Lower leg skin (tissue), 4 donors: ENCODE measurements at regions not wholly inside any gene's neighbourhood (a gene's known extent, or its start where the extent isn't known, plus 50 kb on each side); places are given as distances from the start of the nearest gene placed in this dataset.

Source experiments
- DNase-seq, 2 donors: peaks; one replicate each; pipeline ENCODE4 v3.0.0-alpha.2; 2019; ENCODE audit warnings: low spot score in 2 of 2
- H3K4me3 ChIP-seq: fragments of 200-600 bp; sonication (generic); 2 replicates; pipeline ENCODE4 v1.5.1; 2017; ENCODE audit warnings: mild to moderate bottlenecking, low read depth; ENCODE audit not compliant: poor library complexity, severe bottlenecking
- POLR2A ChIP-seq, 2 donors: fragments of 450-650 bp; IDR thresholded peaks; one replicate each; pipeline ENCODE4 v1.6.1; 2016 to 2017; ENCODE audit warnings: antibody characterized with exemption in 2 of 2, mild to moderate bottlenecking in 1 of 2, moderate library complexity in 1 of 2
- WGBS, 2 donors: methylation state at CpG; one replicate each; pipeline ENCODE4 v1.1.5; 2018; 5-methylcytosine and 5-hydroxymethylcytosine counted together
- intact Hi-C: fragments of 100-400 bp; cut with DNase I; formaldehyde crosslinking; loops from one replicate; pipeline ENCODE4 v1.15.0; 2023; ENCODE audit warnings: low total_unique reads
- TF ChIP-seq, protein P1 (sequence below), 3 donors: fragments of 450-650 bp; IDR thresholded peaks; one replicate each; pipeline ENCODE4 v1.5.1; 2016; ENCODE audit warnings: antibody characterized with exemption in 3 of 3, mild to moderate bottlenecking in 3 of 3, moderate library complexity in 2 of 3

GRCh38 chr11:80625563-80625962 is 1184.7 kb upstream of the TENM4 start:
- intact Hi-C loops: no loop called here
- 45 to 59% methylated on average over 3 of the region's 3 CpGs for WGBS, 2 donors
- no peak for TF ChIP-seq POLR2A (IDR thresholded peaks at IDR 0.05)
- TF ChIP-seq, protein P1, sequence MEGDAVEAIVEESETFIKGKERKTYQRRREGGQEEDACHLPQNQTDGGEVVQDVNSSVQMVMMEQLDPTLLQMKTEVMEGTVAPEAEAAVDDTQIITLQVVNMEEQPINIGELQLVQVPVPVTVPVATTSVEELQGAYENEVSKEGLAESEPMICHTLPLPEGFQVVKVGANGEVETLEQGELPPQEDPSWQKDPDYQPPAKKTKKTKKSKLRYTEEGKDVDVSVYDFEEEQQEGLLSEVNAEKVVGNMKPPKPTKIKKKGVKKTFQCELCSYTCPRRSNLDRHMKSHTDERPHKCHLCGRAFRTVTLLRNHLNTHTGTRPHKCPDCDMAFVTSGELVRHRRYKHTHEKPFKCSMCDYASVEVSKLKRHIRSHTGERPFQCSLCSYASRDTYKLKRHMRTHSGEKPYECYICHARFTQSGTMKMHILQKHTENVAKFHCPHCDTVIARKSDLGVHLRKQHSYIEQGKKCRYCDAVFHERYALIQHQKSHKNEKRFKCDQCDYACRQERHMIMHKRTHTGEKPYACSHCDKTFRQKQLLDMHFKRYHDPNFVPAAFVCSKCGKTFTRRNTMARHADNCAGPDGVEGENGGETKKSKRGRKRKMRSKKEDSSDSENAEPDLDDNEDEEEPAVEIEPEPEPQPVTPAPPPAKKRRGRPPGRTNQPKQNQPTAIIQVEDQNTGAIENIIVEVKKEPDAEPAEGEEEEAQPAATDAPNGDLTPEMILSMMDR (IDR thresholded peaks at IDR 0.05): no peak
- DNase-seq: no peak
- H3K4me3 ChIP-seq: no peak overlapping the region

GRCh38 chr11:80621871-80622270 is 1181.0 kb upstream of the TENM4 start:
- DNase-seq: no peak
- 64 to 73% methylated on average over 3 of the region's 3 CpGs for WGBS, 2 donors
- TF ChIP-seq POLR2A (IDR thresholded peaks at IDR 0.05): no peak
- TF ChIP-seq, protein P1 (IDR thresholded peaks at IDR 0.05): no peak

GRCh38 chr11:80620867-80621266 is 1180.0 kb upstream of the TENM4 start:
- no peak for DNase-seq
- TF ChIP-seq, protein P1 (IDR thresholded peaks at IDR 0.05): no peak
- TF ChIP-seq POLR2A (IDR thresholded peaks at IDR 0.05): no peak
- 86 to 93% methylated on average over 2 of the region's 2 CpGs for WGBS, 2 donors
- intact Hi-C loops: no loop called here
- H3K4me3 ChIP-seq: no peak overlapping the region

More at GRCh38 chr11:80621871-80622270, 1181.0 kb upstream of the TENM4 start:
- H3K4me3 ChIP-seq: no peak overlapping the region
- intact Hi-C loops: no loop called here

GRCh38 chr11:80617156-80617555 is 1176.3 kb upstream of the TENM4 start:
- intact Hi-C loops: no loop called here
- 80 to 89% methylated on average over 1 of the region's 1 CpG for WGBS, 2 donors
- no peak for TF ChIP-seq POLR2A (IDR thresholded peaks at IDR 0.05)
- TF ChIP-seq, protein P1 (IDR thresholded peaks at IDR 0.05): no peak
- DNase-seq: no peak
- H3K4me3 ChIP-seq: no peak overlapping the region

GRCh38 chr11:80616070-80616800 is 1175.4 kb upstream of the TENM4 start:
- H3K4me3 ChIP-seq: no peak overlapping the region
- DNase-seq: no peak
- intact Hi-C loops: no loop called here
- TF ChIP-seq POLR2A (IDR thresholded peaks at IDR 0.05): no peak
- TF ChIP-seq, protein P1 (IDR thresholded peaks at IDR 0.05): no peak
- 62 to 75% methylated on average over 4 of the region's 4 CpGs for WGBS, 2 donors

GRCh38 chr11:80613655-80614054 is 1172.8 kb upstream of the TENM4 start:
- DNase-seq: no peak
- 37 to 40% methylated on average over 2 of the region's 2 CpGs for WGBS, 2 donors
- H3K4me3 ChIP-seq: no peak overlapping the region
- intact Hi-C loops: no loop called here
- TF ChIP-seq, protein P1 (IDR thresholded peaks at IDR 0.05): no peak
- TF ChIP-seq POLR2A (IDR thresholded peaks at IDR 0.05): no peak
